Nucleus accumbens (tissue), 56 donors: ENCODE measurements at regions not wholly inside any gene's neighbourhood (a gene's known extent, or its start where the extent isn't known, plus 50 kb on each side); places are given as distances from the start of the nearest gene placed in this dataset.
"Not testable (repeated sequence)": the region's sequence is repeated elsewhere in the genome, so short reads cannot be mapped to it uniquely, and the experiment has no call there.

Source experiments
- DNase-seq, 56 donors: peaks; one replicate each; lab custom pipeline; 2025; lab: John Stamatoyannopoulos, UW

DNA sequence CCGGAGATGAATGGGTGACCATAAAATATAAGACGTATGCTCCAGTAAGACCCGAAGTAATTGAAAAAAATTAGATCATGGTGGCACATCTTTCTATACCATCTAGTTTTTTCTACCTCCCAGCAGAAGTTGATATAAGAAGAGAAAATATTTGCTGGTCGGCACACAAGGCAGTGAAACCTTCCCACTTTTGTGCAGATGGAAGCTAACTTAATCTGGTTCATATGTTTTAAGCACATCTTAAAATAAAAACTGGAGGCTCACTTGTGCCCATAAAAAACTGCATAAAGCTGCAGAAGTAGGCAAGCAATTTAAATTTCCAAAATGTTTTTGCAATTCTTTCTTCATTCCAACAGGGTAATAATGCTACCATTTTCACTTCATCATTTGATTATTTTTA is 449.2 kb downstream of the CNTN3 start:
- no peak for DNase-seq

DNA sequence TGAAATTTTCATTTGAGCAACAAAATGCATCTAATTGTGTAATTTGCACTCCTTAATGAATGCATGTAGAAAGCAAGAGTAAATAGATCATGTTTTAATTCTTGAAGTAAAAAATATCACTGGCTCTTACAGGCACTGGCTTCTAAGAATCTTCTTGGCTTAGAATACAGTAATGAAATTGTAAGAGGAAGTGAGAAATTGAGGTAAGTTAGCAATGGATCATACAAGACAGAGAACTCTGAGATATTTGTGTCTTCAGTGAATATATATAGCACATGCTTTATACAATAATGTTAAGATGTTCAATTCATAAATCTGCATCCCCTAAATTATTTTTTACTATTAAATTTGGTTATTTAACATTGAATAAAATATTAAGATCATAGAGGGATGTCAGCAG is 465.0 kb downstream of the CNTN3 start:
- DNase-seq = no peak

DNA sequence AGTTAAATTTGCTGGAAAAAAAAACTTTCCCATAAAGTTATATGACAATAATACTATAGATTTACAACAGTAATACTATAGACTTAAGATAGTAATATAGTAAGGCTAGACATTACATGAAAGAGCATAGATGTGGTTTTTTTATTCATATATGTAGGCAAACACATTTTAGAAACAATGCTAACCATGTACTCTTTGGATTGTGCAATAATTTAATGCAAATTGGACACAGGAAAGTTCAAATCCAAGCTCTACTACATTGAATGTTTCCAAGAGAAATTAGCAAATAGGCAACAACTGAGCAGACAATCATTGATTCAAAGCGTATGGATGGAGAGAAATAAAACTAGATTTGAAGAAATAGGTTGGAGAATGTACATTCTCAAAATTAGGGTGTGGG is 469.2 kb downstream of the CNTN3 start:
- no peak for DNase-seq

GRCh38 chr3:74139648-74140047 is 474.8 kb downstream of the CNTN3 start:
- no peak for DNase-seq

GRCh38 chr3:74137790-74138189 is 476.7 kb downstream of the CNTN3 start:
- no peak for DNase-seq

GRCh38 chr3:74135808-74136207 is 478.7 kb downstream of the CNTN3 start:
- DNase-seq = no peak

- no peak for DNase-seq
These were observed 479.6 kb downstream of the CNTN3 start for GRCh38 chr3:74134831-74135230.

- DNase-seq = not testable (repeated sequence)
These were observed 482.7 kb downstream of the CNTN3 start for GRCh38 chr3:74131546-74132328.

DNA sequence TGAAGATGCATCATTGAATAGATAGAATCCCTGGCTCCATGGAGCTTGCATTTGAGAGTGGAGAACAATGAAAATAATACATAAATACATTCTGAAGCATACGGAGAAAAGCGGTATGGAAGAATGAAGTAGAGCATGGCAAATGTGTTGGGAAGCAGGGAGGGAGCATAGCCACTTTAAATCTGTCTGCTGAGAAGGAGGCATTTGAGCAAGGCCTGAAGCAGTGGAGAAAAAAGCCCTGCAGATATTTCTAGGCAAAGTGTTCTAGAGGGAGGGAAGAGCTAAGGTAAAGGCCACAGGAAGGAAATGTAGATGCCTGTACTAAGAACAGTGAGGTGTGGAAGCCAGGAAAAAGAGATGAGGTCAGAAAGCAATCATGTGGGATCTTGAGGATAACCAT is 484.8 kb downstream of the CNTN3 start:
- no peak for DNase-seq

GRCh38 chr3:74129056-74129455 is 485.4 kb downstream of the CNTN3 start:
- no peak for DNase-seq

GRCh38 chr3:74127256-74127655 is 487.2 kb downstream of the CNTN3 start:
- no peak for DNase-seq

GRCh38 chr3:74124782-74125181 is 489.7 kb downstream of the CNTN3 start:
- DNase-seq = no peak

DNA sequence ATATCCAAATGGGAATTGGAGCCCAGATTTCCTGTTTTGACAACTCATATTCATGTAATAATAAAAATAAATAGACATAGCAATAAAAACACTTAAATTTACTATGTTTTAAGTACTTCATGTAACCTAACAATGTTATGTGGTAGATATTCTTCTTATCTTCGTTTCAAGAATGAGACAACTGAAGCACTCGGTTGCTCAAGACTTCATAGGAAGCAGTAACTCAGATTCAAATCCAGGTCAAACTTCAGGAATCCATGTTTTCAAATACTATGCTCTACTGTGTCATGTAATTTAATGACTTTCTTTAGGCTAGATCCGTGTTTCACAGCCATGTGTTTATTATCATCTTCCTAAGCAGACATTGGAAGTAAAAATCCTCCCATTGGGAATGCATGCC is 492.2 kb downstream of the CNTN3 start:
- no peak for DNase-seq

- no peak for DNase-seq
These were observed 492.7 kb downstream of the CNTN3 start for GRCh38 chr3:74121761-74122160.

GRCh38 chr3:74119221-74119620 is 494.5 kb upstream of the PDZRN3 start:
- DNase-seq = no peak

GRCh38 chr3:74115906-74116305 is 491.2 kb upstream of the PDZRN3 start:
- no peak for DNase-seq

GRCh38 chr3:74107451-74107850 is 482.7 kb upstream of the PDZRN3 start:
- DNase-seq = no peak

DNA sequence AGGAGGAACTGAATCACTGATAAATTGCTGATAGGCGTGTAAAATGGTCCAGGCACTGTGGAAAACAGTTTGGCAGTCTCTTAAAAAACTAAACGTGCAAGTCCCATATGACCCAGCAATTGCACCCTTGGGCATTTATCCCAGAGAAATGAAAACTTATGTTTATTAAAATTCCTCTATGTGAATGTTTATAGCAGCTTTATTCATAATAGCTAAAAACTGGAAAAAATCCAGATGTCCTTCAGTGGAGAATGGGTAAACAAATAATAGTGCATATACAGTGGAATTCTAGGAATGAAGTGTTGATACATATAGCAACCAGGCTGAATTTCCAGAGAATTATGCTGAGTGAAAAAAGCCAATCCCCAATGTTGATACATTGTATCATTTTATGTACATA is 482.2 kb upstream of the PDZRN3 start:
- DNase-seq = no peak

DNA sequence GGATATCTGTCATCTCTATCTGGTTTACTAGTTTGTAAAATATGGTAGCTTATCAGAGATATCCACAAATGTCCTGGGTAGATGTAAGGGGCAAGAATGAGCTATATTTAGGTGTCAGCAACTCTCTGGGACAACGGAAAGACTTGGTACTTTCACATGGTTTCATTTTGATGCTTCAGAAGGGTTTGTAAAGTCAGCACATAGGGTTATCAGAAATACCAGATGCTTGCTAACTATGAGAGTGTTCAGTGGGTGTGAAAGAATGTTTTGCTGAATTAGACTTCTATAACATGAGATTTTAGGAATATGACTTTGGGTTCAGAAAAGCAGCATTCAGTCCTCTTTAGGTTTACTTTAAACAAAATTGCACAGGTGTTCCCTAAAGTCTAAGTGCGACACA is 466.5 kb upstream of the PDZRN3 start:
- no peak for DNase-seq

GRCh38 chr3:74089814-74090213 is 465.1 kb upstream of the PDZRN3 start:
- DNase-seq = no peak

DNA sequence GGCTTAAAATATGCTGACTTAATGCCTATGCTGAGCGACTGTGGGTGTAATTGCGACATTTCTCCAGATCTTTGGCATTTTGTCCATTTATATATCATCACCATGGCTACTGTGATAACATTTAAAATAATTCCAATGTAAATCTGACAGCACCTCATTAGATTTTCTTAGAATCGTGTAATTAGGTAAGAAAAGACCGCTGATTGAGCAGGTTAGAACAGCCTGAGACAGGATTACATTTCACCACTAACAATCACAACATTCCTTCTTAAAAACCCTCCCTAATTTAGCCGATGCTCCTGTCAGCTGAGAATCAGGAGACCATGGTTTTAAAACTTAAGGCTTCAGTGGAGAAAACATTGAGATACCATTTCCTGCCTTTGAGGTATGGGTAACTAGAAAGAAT is 455.3 kb upstream of the PDZRN3 start:
- DNase-seq = no peak

GRCh38 chr3:74075241-74075640 is 450.5 kb upstream of the PDZRN3 start:
- DNase-seq = no peak

GRCh38 chr3:74074700-74075099 is 450.0 kb upstream of the PDZRN3 start:
- no peak for DNase-seq
